Activated B cell treated with CpG ODN at 0.5 μM for 24 hours (primary cell): ENCODE measurements at regions not wholly inside any gene's neighbourhood (a gene's known extent, or its start where the extent isn't known, plus 50 kb on each side); places are given as distances from the start of the nearest gene placed in this dataset.
"Not testable (repeated sequence)": the region's sequence is repeated elsewhere in the genome, so short reads cannot be mapped to it uniquely, and the experiment has no call there.

Source experiments
- ATAC-seq: fragments of 200-7000 bp; cut with Tn5 transposase; one replicate; pipeline ENCODE4 v1.10.0; 2021; ENCODE audit warnings: low read depth, mild to moderate bottlenecking, moderate library complexity
- CTCF ChIA-PET: fragments of 350-600 bp; sonication (Branson Sonifier 250); formaldehyde crosslinking; loops from one replicate; lab custom pipeline; 2021; ENCODE audit warnings: antibody characterized with exemption; lab: Charles Lee
- POLR2A ChIA-PET: fragments of 350-600 bp; sonication (Branson Sonifier 250); formaldehyde crosslinking; loops from one replicate; lab custom pipeline; 2021; ENCODE audit warnings: antibody characterized with exemption; lab: Charles Lee
- DNase-seq: peaks from one replicate; pipeline ENCODE4 v3.0.0; 2022
- H3K27ac Mint-ChIP-seq: one replicate; pipeline ENCODE4 v1.8.0; 2020; ENCODE audit warnings: mixed read lengths
- H3K27me3 Mint-ChIP-seq: one replicate; pipeline ENCODE4 v1.8.0; 2021; ENCODE audit warnings: mixed read lengths
- H3K36me3 Mint-ChIP-seq: one replicate; pipeline ENCODE4 v1.8.0; 2021; ENCODE audit warnings: low read depth, mixed read lengths
- H3K4me1 Mint-ChIP-seq: one replicate; pipeline ENCODE4 v1.8.0; 2021; ENCODE audit warnings: mixed read lengths
- H3K4me3 Mint-ChIP-seq: one replicate; pipeline ENCODE4 v1.8.0; 2020; ENCODE audit warnings: mild to moderate bottlenecking, mixed read lengths
- H3K9me3 Mint-ChIP-seq: one replicate; pipeline ENCODE4 v1.8.0; 2020; ENCODE audit warnings: mixed read lengths
- CTCF ChIP-seq: fragments of 200-600 bp; IDR thresholded peaks from one replicate; pipeline ENCODE4 v1.8.0; 2022; ENCODE audit warnings: antibody characterized with exemption, mild to moderate bottlenecking
- intact Hi-C: fragments of 100-400 bp; cut with micrococcal nuclease; formaldehyde crosslinking; loops from one replicate; pipeline ENCODE4 v1.15.1; 2024

DNA sequence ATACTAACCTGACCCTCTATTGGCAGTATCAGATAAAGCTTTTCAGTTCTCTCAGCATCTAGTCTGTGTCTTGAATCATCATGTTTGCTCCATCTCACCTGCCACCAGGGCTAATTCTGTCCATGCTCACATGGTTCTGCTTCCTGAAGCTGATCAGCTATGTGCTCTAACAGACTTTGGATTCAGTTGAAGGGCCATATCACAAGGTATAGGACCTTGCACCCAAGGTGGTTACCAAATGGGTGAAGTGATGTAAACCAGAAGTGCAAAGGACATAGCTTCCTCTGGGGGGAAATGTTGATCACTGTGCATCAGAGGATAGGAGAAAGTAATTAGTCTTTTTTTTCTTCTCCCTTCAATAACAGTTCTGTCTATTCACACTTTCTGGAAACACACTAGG lies 417.0 kb upstream of the ANO5 start:
- no peak for TF ChIP-seq CTCF

DNA sequence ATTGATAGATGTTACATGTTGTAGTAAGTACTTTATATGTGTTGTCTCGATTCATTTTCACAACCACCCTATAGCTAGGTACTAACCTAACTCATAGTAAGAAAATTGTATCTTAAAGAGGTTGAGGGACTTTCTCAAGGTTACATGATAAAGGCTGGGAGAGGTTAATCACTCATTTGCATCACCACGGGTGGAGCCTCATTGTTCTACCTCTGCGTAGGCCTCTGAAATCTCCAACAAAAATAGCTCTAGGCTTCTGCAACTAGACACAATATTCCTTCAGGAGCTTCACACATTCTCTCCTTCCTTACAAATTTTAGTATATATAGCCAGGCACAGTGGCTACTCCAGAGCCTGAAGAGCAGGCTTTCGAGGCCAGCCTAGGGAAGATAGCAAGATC lies 408.9 kb upstream of the ANO5 start:
- no peaks in the 10 kb centered on the region for H3K36me3 Mint-ChIP-seq
- ChIA-PET POLR2A (no interaction called here), CTCF (no interaction called here)
- ATAC-seq (no peak), DNase-seq (no peak)
- TF ChIP-seq CTCF = no peak
- intact Hi-C loops = no loop called here
- no peaks in the 10 kb centered on the region for H3K4me1 Mint-ChIP-seq
- peaks cover 8% of the 10 kb centered on the region for H3K9me3 Mint-ChIP-seq
- no peaks in the 10 kb centered on the region for H3K27me3 Mint-ChIP-seq
- no peak overlapping the region for H3K27ac Mint-ChIP-seq
- no peak overlapping the region for H3K4me3 Mint-ChIP-seq

More for the DNA sequence above, 417.0 kb upstream of the ANO5 start:
- H3K27ac Mint-ChIP-seq = no peak overlapping the region
- intact Hi-C loops = no loop called here
- no peaks in the 10 kb centered on the region for H3K36me3 Mint-ChIP-seq
- H3K4me1 Mint-ChIP-seq = no peaks in the 10 kb centered on the region
- POLR2A ChIA-PET = no interaction called here
- DNase-seq (no peak), ATAC-seq (no peak)
- peaks cover 7% of the 10 kb centered on the region for H3K9me3 Mint-ChIP-seq
- H3K27me3 Mint-ChIP-seq = no peaks in the 10 kb centered on the region
- CTCF ChIA-PET = no interaction called here
- no peak overlapping the region for H3K4me3 Mint-ChIP-seq

DNA sequence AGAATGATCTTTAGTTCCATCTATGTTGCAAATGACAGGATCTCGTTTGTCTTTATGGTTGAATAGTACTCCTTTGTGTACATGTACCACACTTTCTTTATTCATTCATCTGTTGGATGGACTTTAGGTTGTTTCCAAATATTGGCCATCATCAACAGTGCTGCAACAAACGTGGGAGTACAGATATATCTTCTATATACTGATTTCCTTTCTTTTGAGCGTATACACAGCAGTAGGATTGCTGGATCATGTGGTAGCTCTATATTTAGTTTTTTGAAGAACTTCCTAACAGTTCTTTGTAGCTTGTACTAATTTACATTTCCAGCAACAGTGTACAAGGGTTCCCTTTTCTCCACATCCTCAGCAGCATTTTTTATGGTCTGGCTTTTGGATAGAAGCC lies 407.5 kb upstream of the ANO5 start:
- Mint-ChIP-seq H3K4me3 (no peak overlapping the region), H3K36me3 (no peaks in the 10 kb centered on the region), H3K4me1 (no peaks in the 10 kb centered on the region), H3K27ac (no peak overlapping the region), H3K9me3 (peaks cover 13% of the 10 kb centered on the region), H3K27me3 (no peaks in the 10 kb centered on the region)
- POLR2A ChIA-PET = no interaction called here
- TF ChIP-seq CTCF = no peak
- DNase-seq (no peak), ATAC-seq (no peak)
- CTCF ChIA-PET = no interaction called here
- intact Hi-C loops = no loop called here

DNA sequence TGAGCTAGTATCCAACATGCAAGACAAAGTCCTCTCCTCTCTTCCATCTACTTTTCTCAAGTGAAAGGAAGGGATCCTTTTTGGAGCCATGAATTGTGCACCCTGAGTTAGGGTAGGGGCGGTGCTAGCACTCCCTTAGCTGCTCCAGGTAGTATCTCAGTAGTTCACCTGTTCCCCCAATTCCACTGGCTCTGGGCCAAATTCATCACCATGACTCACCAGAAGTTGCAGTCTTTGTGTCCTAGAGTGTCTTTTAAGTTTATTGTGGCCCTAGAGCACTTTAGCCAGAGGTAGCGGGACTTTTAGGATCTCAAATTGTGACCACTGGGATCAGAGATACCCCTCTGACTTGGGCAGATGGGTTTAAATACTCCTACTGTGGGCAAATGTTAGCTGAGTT lies 398.6 kb upstream of the ANO5 start:
- Mint-ChIP-seq H3K36me3 (no peaks in the 10 kb centered on the region), H3K9me3 (peaks cover 14% of the 10 kb centered on the region), H3K27me3 (no peaks in the 10 kb centered on the region), H3K4me1 (no peaks in the 10 kb centered on the region), H3K27ac (no peak overlapping the region), H3K4me3 (no peak overlapping the region)
- DNase-seq (no peak), ATAC-seq (no peak)
- ChIA-PET POLR2A (no interaction called here), CTCF (no interaction called here)
- intact Hi-C loops = no loop called here
- TF ChIP-seq CTCF = no peak

GRCh38 chr11:21798216-21798615 lies 394.7 kb upstream of the ANO5 start:
- Mint-ChIP-seq H3K4me3 (no peak overlapping the region), H3K27ac (no peak overlapping the region), H3K36me3 (no peaks in the 10 kb centered on the region), H3K27me3 (no peaks in the 10 kb centered on the region), H3K9me3 (peaks cover 8% of the 10 kb centered on the region), H3K4me1 (no peaks in the 10 kb centered on the region)
- POLR2A ChIA-PET = no interaction called here
- DNase-seq = no peak
- ATAC-seq = no peak
- intact Hi-C loops = no loop called here
- CTCF ChIA-PET = no interaction called here
- TF ChIP-seq CTCF = no peak

DNA sequence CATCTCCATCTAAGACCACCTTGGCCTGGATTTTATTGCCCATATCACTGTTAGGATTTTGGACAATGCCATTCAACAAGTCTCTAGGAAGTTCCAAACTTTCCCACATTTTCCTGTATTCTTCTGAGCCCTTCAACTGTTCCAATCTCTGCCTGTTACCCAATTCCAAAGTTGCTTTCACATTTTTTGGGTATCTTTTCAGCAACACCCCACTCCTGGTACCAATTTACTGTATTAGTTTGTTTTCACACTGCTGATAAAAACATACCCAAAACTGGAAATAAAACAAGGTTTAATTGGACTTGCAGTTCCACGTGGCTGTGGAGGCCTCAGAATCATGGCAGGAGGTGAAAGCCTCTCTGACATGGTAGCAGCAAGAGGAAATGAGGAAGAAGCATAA lies 388.4 kb upstream of the ANO5 start:
- intact Hi-C loops, H3K4me3 Mint-ChIP-seq, DNase-seq, H3K27ac Mint-ChIP-seq, ATAC-seq, CTCF ChIA-PET, H3K9me3 Mint-ChIP-seq, POLR2A ChIA-PET, H3K4me1 Mint-ChIP-seq, H3K36me3 Mint-ChIP-seq, H3K27me3 Mint-ChIP-seq: not testable (repeated sequence)
